Mesothelial cell of epicardium (in vitro differentiated cells): ENCODE measurements at regions not wholly inside any gene's neighbourhood (a gene's known extent, or its start where the extent isn't known, plus 50 kb on each side); places are given as distances from the start of the nearest gene placed in this dataset.

Source experiments
- DNase-seq, 2 experiments: peaks; one replicate each; pipeline ENCODE4 v3.0.0; 2021; ENCODE audit warnings: low spot score in 2 of 2; ENCODE audit not compliant: unreplicated experiment in 2 of 2
- H3K27ac Mint-ChIP-seq: 2 replicates; pipeline ENCODE4 v1.8.0; 2021; ENCODE audit warnings: mixed read lengths
- H3K27me3 Mint-ChIP-seq: 2 replicates; pipeline ENCODE4 v1.8.0; 2021; ENCODE audit warnings: low read depth, mixed read lengths
- H3K36me3 Mint-ChIP-seq: 2 replicates; pipeline ENCODE4 v1.8.0; 2021; ENCODE audit warnings: mixed read lengths
- H3K4me1 Mint-ChIP-seq: 2 replicates; pipeline ENCODE4 v1.8.0; 2021; ENCODE audit warnings: mixed read lengths
- H3K4me3 Mint-ChIP-seq: 2 replicates; pipeline ENCODE4 v1.8.0; 2021; ENCODE audit warnings: mild to moderate bottlenecking, moderate library complexity, mixed read lengths
- H3K9me3 Mint-ChIP-seq: 2 replicates; pipeline ENCODE4 v1.8.0; 2021; ENCODE audit warnings: mixed read lengths
- CTCF ChIP-seq: fragments of 200-600 bp; sonication (generic); IDR thresholded peaks from one replicate; pipeline ENCODE4 v1.5.0; 2021; ENCODE audit warnings: antibody characterized with exemption; ENCODE audit not compliant: unreplicated experiment

DNA sequence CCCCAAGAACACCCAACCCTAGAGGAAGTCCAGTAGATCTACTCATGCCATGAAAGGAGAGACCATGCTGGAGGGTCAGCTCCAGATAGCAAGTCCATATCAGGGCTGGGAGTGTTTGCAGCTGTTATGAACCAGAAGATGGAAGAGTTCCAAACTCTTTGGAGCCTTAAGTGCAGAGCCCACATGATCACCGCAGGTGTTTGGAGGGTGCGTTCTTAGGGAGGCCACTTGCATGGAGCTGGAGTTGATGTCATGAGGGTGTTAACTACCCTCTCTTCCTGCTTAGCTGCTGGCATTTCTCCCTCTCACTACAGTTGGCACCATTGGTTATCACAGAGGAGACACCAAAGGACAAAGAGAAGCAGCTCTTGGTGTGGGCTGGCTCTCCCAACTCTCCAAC lies 616.9 kb downstream of the AJAP1 start:
- peaks cover 4% of the 10 kb centered on the region for H3K9me3 Mint-ChIP-seq
- no peak for DNase-seq
- H3K27ac Mint-ChIP-seq, result no peak overlapping the region
- no peak for TF ChIP-seq CTCF
- no peaks in the 10 kb centered on the region for H3K36me3 Mint-ChIP-seq
- H3K27me3 Mint-ChIP-seq, result peaks cover 53% of the 10 kb centered on the region
- H3K4me1 Mint-ChIP-seq, result no peaks in the 10 kb centered on the region
- H3K4me3 Mint-ChIP-seq, result no peak overlapping the region

DNA sequence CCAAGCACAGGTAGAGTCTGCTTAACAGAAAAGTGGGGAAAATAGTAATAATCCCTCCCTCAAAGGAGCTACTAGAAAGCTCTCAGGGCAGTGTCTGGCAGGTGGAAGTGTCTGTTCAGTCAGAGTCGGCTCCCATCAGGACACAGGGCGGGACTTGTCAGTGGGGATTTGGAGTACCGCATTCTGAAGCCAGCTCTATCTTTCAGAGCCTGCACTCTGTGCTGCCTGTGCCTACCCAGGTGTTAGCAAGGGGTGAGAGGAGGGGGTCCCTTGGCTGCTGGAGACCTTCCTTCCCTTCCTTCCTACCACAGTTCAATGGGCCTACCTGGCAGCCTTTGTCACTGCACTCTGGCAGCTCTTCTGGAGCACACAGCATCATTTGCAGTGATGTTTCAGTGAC lies 615.5 kb downstream of the AJAP1 start:
- TF ChIP-seq CTCF, result no peak
- Mint-ChIP-seq H3K36me3 (no peaks in the 10 kb centered on the region), H3K27me3 (peaks cover 50% of the 10 kb centered on the region), H3K4me3 (no peak overlapping the region), H3K27ac (no peak overlapping the region), H3K9me3 (peaks cover 4% of the 10 kb centered on the region), H3K4me1 (no peaks in the 10 kb centered on the region)
- no peak for DNase-seq

DNA sequence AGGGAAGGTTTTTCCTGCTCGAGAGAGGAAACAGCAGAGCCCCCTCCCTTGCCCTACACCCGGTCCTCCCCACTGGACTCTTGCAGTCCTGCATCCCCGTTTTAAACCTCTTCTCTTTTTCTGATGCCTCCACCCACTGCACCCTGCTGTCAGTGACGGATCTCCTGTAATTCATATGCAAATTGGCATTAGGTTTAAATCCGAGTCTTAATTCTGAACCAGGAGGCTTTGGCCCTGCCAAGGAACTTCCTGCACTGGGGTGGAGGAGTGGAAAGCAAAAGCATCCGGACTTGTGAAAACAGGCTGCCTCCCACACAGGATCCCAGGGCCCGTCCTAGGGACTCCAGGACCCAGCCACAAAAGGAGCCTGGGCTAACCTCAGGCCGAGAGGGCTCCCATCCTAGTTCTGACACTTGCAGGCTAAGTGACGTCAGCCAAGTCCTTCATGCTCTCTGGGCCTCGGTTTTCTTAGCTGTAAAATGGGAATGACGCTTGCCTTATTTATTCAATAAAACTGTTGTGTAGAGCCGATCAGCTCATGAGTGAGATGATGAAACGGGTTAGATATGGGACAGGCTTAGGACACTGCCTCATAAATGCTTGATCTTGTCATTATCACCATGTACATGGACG lies 613.3 kb downstream of the AJAP1 start:
- Mint-ChIP-seq H3K4me3 (no peak overlapping the region), H3K27ac (no peak overlapping the region), H3K36me3 (no peaks in the 10 kb centered on the region), H3K4me1 (no peaks in the 10 kb centered on the region), H3K27me3 (peaks cover 34% of the 10 kb centered on the region), H3K9me3 (peaks cover 15% of the 10 kb centered on the region)
- no peak for DNase-seq
- no peak for TF ChIP-seq CTCF

DNA sequence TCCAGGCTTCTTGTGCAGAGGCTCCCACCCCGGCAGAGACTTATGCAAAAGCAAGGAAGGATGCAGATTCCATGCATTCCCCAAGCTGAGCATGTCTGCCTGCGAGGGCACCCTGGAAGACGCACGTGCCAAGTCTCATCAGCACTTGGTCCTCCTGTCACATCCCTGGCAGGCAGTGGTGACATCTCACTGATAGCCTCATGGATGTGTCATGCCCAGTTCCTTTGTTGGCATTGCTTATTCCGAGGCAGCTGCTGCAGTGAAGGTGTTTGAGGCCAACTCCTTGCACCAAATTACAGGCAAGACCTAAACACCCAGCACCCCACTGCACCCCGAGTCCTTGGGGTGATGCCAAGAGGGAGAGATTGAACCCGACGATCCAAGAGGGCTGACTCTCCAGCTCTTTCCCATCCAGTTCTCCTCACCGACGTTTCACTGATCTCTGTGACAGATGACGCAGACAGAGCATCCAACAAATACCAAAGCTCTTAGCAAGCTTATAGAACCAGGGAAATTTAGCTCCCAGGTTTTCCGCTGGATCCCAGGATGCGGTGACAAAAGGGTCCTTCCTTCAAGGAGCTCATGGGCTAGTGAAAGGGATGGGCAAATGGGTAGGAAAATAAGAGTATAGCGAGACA lies 611.1 kb downstream of the AJAP1 start:
- H3K9me3 Mint-ChIP-seq, result peaks cover 26% of the 10 kb centered on the region
- no peaks in the 10 kb centered on the region for H3K4me1 Mint-ChIP-seq
- no peak overlapping the region for H3K27ac Mint-ChIP-seq
- peaks cover 18% of the 10 kb centered on the region for H3K27me3 Mint-ChIP-seq
- TF ChIP-seq CTCF, result no peak
- no peak overlapping the region for H3K4me3 Mint-ChIP-seq
- no peaks in the 10 kb centered on the region for H3K36me3 Mint-ChIP-seq
- no peak for DNase-seq

- Mint-ChIP-seq H3K9me3 (peaks cover 31% of the 10 kb centered on the region), H3K36me3 (no peaks in the 10 kb centered on the region), H3K27ac (no peak overlapping the region), H3K27me3 (peaks cover 15% of the 10 kb centered on the region), H3K4me1 (no peaks in the 10 kb centered on the region), H3K4me3 (no peak overlapping the region)
- DNase-seq, result no peak
- no peak for TF ChIP-seq CTCF
Observed at GRCh38 chr1:5264476-5264875, 610.1 kb downstream of the AJAP1 start.

DNA sequence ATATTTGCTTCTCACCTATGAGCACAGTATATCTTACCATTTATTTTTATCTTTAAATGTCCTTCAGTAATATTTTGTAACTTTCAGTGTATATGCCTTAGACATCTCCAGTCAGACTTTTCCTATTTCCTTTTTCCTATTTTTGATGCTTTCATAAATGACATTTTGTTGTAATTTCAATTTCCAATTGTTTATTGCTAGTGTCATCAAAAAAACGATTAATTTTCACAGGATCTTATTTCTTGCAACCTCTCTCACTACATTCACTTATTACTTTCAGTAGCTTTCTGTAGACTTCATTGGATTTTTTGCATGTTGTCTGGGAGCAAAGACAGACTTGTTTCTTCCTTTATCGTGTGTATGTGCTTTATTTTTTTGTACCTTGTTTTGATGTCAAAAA lies 602.4 kb downstream of the AJAP1 start:
- Mint-ChIP-seq H3K9me3 (peaks cover 27% of the 10 kb centered on the region), H3K4me1 (no peaks in the 10 kb centered on the region), H3K4me3 (no peak overlapping the region), H3K36me3 (no peaks in the 10 kb centered on the region), H3K27ac (no peak overlapping the region), H3K27me3 (no peaks in the 10 kb centered on the region)
- no peak for TF ChIP-seq CTCF
- no peak for DNase-seq
